BE2C (cell line): ENCODE measurements at regions not wholly inside any gene's neighbourhood (a gene's known extent, or its start where the extent isn't known, plus 50 kb on each side); places are given as distances from the start of the nearest gene placed in this dataset.

Experiments
- DNase-seq: peaks from one replicate; pipeline ENCODE4 v3.0.0-alpha.2; 2020
- H3K27me3 ChIP-seq: fragments of 250-450 bp; sonication (Bioruptor Pico); 2 replicates; pipeline ENCODE4 v1.5.1; 2020; ENCODE audit warnings: mild to moderate bottlenecking
- H3K36me3 ChIP-seq: fragments of 250-450 bp; sonication (Bioruptor Pico); 2 replicates; pipeline ENCODE4 v1.5.1; 2020; ENCODE audit warnings: mild to moderate bottlenecking
- H3K4me1 ChIP-seq: fragments of 250-450 bp; sonication (Bioruptor Pico); 2 replicates; pipeline ENCODE4 v1.5.1; 2020
- H3K4me3 ChIP-seq: 2 replicates; pipeline ENCODE4 v1.5.1; 2011; ENCODE audit warnings: low read depth, low read length
- H3K9me3 ChIP-seq: fragments of 250-450 bp; sonication (Bioruptor Pico); 2 replicates; pipeline ENCODE4 v1.5.1; 2020
- CTCF ChIP-seq: IDR thresholded peaks from 2 replicates; pipeline ENCODE4 v1.5.1; 2012; ENCODE audit warnings: mild to moderate bottlenecking, low read depth, low read length

GRCh38 chr3:173249457-173249856 is 108.4 kb upstream of the SPATA16 start:
- no peak for DNase-seq
- no peaks in the 10 kb centered on the region for H3K27me3 ChIP-seq
- H3K36me3 ChIP-seq, result no peaks in the 10 kb centered on the region
- TF ChIP-seq CTCF, result peak; percentile 14
- no peak overlapping the region for H3K4me3 ChIP-seq
- no peaks in the 10 kb centered on the region for H3K4me1 ChIP-seq
- H3K9me3 ChIP-seq, result no peaks in the 10 kb centered on the region

GRCh38 chr3:173241727-173242126 is 100.7 kb upstream of the SPATA16 start:
- Histone ChIP-seq H3K4me3 (no peak overlapping the region), H3K36me3 (no peaks in the 10 kb centered on the region), H3K9me3 (no peaks in the 10 kb centered on the region), H3K27me3 (no peaks in the 10 kb centered on the region), H3K4me1 (no peaks in the 10 kb centered on the region)
- TF ChIP-seq CTCF, result no peak
- DNase-seq, result no peak

GRCh38 chr3:173238091-173238490 is 97.1 kb upstream of the SPATA16 start:
- H3K4me1 ChIP-seq, result no peaks in the 10 kb centered on the region
- no peak overlapping the region for H3K4me3 ChIP-seq
- H3K36me3 ChIP-seq, result no peaks in the 10 kb centered on the region
- no peak for TF ChIP-seq CTCF
- H3K27me3 ChIP-seq, result no peaks in the 10 kb centered on the region
- no peak for DNase-seq
- no peaks in the 10 kb centered on the region for H3K9me3 ChIP-seq

DNA sequence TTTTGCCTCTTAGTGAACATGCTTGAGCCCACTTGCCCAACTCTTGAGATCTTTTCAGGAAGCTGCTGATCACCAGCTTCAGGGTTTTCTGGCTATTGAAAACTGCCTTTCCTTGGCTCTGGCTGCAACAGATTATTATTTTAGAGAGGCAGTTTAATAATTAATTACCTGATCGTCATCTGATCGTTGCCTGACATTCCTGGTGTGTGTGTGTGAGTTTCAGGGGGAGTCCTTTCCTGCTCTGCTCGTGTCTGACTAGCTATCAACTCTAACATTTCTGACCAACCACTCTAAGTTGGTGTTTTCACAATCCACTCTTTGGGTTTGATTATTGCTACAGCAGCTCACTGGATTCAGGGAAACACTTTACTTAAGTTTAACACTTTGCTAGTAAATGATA is 84.3 kb upstream of the SPATA16 start:
- no peak for TF ChIP-seq CTCF

GRCh38 chr3:173221010-173221409 is 80.0 kb upstream of the SPATA16 start:
- Histone ChIP-seq H3K27me3 (no peaks in the 10 kb centered on the region), H3K4me1 (no peaks in the 10 kb centered on the region), H3K4me3 (no peak overlapping the region), H3K9me3 (no peaks in the 10 kb centered on the region), H3K36me3 (no peaks in the 10 kb centered on the region)
- peak; percentile 52 for TF ChIP-seq CTCF
- DNase-seq, result no peak

More for the DNA sequence above, 84.3 kb upstream of the SPATA16 start:
- H3K4me1 ChIP-seq, result no peaks in the 10 kb centered on the region
- no peak for DNase-seq
- no peaks in the 10 kb centered on the region for H3K9me3 ChIP-seq
- no peaks in the 10 kb centered on the region for H3K36me3 ChIP-seq
- H3K4me3 ChIP-seq, result no peak overlapping the region
- no peaks in the 10 kb centered on the region for H3K27me3 ChIP-seq

- no peaks in the 10 kb centered on the region for H3K4me1 ChIP-seq
- no peaks in the 10 kb centered on the region for H3K36me3 ChIP-seq
- H3K4me3 ChIP-seq, result no peak overlapping the region
- H3K9me3 ChIP-seq, result no peaks in the 10 kb centered on the region
- no peaks in the 10 kb centered on the region for H3K27me3 ChIP-seq
- peak; percentile 13 for DNase-seq
- no peak for TF ChIP-seq CTCF
Observed at GRCh38 chr3:173217127-173217526, 76.1 kb upstream of the SPATA16 start.
